LNCaP clone FGC (cell line): ENCODE measurements at regions not wholly inside any gene's neighbourhood (a gene's known extent, or its start where the extent isn't known, plus 50 kb on each side); places are given as distances from the start of the nearest gene placed in this dataset.

Experiments
- DNase-seq: peaks from one replicate; pipeline ENCODE4 v3.0.0-alpha.2; 2011; ENCODE audit warnings: low read depth
- H3K4me3 ChIP-seq: 2 replicates; pipeline ENCODE4 v1.5.1; 2011; ENCODE audit warnings: mild to moderate bottlenecking, low read depth, low read length, control low read depth
- TF ChIP-seq, protein P1 (sequence below): IDR thresholded peaks from 2 replicates; pipeline ENCODE4 v1.5.1; 2012; ENCODE audit warnings: mild to moderate bottlenecking; ENCODE audit not compliant: control insufficient read depth, insufficient read depth; ENCODE audit errors: extremely low read depth

DNA sequence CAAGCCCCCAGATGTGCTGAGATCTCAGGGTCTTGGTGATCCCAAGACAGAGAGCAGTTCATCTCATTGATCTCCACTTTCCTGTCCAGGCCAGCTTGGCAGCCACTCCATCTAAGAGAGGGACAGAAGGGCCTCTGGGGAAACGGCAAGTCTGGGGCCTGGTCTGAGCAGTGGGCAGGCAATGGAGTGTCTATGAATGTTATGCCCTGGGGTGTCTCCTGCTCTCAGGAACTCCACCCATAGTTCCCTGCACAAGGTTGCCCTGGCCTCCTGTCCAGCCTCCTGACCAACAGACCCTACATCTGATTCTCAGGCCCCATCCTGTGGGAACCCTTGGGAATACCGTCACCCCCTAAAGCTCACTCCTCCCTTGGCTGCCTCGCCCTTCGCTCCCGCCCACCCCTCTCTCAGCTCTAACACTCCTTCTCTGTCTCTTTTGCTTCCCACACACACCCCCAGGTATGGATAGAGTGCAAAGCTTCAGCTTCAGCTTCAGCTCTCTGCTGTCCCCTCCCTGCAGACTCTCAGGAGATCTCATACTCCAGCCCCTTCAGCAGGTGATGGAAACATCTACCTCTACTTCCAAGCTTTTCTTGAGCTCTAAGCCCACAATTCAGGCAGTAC, 83.0 kb downstream of the HIF1AN start:
- TF ChIP-seq, protein P1, sequence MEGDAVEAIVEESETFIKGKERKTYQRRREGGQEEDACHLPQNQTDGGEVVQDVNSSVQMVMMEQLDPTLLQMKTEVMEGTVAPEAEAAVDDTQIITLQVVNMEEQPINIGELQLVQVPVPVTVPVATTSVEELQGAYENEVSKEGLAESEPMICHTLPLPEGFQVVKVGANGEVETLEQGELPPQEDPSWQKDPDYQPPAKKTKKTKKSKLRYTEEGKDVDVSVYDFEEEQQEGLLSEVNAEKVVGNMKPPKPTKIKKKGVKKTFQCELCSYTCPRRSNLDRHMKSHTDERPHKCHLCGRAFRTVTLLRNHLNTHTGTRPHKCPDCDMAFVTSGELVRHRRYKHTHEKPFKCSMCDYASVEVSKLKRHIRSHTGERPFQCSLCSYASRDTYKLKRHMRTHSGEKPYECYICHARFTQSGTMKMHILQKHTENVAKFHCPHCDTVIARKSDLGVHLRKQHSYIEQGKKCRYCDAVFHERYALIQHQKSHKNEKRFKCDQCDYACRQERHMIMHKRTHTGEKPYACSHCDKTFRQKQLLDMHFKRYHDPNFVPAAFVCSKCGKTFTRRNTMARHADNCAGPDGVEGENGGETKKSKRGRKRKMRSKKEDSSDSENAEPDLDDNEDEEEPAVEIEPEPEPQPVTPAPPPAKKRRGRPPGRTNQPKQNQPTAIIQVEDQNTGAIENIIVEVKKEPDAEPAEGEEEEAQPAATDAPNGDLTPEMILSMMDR, result no peak
- H3K4me3 ChIP-seq, result no peak overlapping the region
- no peak for DNase-seq

DNA sequence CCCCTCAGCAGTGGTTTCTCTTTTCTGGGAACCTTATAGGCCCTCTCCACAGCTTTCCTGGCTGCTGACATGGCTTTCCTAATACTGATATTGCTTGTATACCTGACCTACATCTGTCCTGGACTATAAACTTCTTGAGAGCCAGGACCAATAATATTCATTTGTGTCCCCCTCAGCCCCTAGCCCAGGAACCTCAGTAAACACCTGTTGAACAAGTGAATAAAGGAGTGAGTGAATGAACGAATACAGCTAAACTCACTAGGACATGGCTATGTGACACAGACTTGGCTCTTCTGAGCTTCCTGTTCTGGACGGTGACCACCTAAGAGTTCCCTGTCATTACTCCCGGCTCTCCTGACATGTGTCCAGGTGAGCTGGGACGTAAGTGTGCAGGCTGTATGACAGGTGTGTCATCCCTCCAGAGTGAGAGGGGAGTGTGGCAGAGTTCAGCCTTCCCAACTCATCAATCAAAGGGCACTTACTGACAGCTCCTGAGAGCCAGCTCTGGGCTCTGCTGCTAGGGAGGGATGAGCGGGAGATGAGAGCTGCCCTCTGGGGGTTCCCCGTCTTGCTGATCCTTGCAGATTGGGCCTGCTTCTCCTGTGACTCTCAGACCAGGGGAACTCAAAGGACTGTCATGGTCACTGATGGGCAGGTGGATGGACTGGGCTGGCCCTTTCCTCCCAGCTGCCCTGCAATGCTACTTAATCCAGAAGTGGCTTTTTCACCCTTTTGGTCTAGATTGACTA, 84.5 kb downstream of the HIF1AN start:
- DNase-seq, result no peak
- TF ChIP-seq, protein P1, result no peak
- H3K4me3 ChIP-seq, result no peak overlapping the region

GRCh38 chr10:100621360-100622205, 85.8 kb downstream of the HIF1AN start:
- TF ChIP-seq, protein P1, result no peak
- H3K4me3 ChIP-seq, result no peak overlapping the region
- no peak for DNase-seq

- no peak overlapping the region for H3K4me3 ChIP-seq
- no peak for DNase-seq
- TF ChIP-seq, protein P1, result no peak
Observed at GRCh38 chr10:100622946-100623345, 87.2 kb downstream of the HIF1AN start.

DNA sequence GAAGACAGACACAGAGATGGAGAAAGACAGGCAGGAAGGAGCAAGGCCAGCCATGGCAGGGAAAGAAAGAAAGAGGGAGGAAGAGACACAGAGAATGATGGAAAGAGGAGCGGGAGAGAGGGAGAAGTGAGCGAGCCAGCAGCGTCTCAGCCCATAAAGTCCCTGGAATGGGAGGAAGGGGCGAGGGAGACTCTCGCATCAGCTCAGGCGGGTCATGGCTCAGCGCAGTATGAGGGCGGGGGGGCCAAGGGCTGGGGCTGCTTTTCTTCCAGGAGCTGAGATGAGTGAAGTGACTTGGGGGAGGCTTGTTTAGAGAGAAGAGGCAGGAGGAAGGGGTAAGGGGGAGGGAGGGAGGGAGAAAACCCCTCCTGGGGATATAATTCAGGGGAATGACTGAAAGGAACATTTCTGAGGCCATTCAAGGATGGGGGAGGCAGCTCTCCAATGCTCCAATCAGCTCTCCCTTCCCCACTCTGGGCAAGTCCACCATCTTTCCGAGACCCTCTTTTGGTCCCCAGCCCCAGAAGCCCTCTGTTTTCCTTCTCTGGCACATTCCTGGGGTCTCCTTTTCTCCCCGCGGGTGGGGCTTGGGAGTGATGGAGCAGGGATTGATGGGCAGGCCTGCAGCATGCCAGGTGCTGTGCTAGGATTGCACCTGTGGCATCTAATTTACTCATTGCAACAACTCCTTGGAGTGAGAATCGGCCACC, 87.9 kb downstream of the HIF1AN start:
- TF ChIP-seq, protein P1, result no peak
- no peak overlapping the region for H3K4me3 ChIP-seq
- no peak for DNase-seq

DNA sequence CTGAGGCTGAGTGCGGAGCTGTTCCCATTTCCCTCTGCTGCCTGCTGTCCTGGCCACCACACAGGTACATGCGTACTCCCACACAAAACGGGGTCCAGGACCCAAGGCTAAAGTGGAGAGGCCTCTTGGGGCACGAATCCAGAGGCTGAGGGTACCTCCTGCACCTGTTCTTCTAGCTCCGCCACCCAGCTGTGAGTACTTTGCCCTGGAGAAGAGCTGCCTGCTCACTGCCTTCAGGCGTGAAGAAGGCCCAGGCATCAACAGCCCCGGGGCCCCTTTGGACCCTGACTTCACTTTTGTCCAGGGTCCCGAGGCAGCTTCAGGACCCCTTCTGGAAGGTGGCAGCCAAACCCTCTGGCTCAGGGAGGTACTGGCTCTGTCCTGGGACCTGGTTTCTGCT, 88.6 kb downstream of the HIF1AN start:
- no peak overlapping the region for H3K4me3 ChIP-seq
- TF ChIP-seq, protein P1, result no peak
- DNase-seq, result no peak
